COLO668 (cell line): ENCODE measurements at regions not wholly inside any gene's neighbourhood (a gene's known extent, or its start where the extent isn't known, plus 50 kb on each side); places are given as distances from the start of the nearest gene placed in this dataset.

ENCODE experiments used
- DNase-seq: peaks from one replicate; lab custom pipeline; 2025; ENCODE audit not compliant: unreplicated experiment; lab: John Stamatoyannopoulos, UW

DNA sequence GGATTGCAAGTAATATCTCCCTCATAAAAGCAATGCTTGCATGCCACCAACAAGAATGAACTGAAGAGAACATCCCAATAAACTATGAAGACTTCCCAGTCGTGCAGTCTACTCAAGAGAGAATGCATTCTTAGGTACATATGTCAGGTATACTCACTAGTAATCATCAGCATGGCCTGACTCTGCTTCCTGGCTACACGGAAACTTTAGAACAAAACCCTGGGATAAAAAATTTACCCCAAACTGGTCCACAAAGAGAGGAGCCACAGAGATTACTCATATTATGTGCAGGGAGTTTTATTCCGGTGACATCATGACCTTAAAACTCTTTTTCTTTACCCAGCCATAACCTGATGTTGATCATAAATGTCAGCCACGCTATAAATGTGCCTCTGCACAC, 57.5 kb upstream of the PAPPA start:
- no peak for DNase-seq

- DNase-seq, result no peak
These were observed 56.7 kb upstream of the PAPPA start for GRCh38 chr9:116096853-116097252.

GRCh38 chr9:116098476-116098875, 55.1 kb upstream of the PAPPA start:
- no peak for DNase-seq

DNA sequence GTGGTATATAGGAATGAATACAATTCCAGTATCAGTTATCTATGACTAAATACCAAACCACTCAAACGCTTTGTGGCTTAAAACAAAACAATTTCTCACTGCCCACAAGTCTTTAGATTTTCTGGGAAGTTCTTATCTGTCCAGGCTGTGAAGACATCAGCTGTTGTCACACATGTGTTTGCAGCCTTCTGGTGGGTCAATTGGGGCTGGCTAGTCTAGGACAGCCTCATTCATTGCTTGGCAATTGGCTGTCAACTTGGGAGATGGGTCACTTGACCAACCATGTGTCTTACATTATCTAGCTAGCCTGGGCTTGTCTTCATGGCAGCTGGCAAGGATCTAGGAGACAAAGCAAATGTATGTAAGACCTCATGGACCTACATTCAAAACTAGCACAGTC, 53.8 kb upstream of the PAPPA start:
- no peak for DNase-seq

- DNase-seq, result no peak
These were observed 52.9 kb upstream of the PAPPA start for GRCh38 chr9:116100711-116101121.

GRCh38 chr9:116101516-116101915, 52.1 kb upstream of the PAPPA start:
- DNase-seq, result no peak

DNA sequence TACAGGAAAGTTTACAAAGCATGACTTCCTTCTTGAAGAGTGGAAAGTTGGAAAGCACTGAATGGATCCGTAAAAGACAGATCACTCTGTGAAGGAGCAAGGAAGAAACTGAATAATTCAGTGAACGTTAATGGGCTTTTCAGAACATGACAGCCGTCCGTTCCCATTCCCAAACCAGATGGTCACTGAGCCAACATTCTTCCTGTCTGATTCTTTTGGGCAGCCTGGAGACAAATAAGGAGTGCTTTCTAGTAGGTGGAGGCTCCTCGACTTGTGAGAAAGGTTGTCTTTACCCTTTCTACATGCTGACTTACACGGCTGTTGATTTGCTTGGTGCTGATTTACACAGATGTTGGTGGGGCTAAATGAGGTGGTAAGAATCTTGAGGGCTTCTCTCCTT, 51.0 kb upstream of the PAPPA start:
- no peak for DNase-seq
